Ovary (tissue), 3 donors: ENCODE measurements at regions not wholly inside any gene's neighbourhood (a gene's known extent, or its start where the extent isn't known, plus 50 kb on each side); places are given as distances from the start of the nearest gene placed in this dataset.

ENCODE experiments used
- CTCF ChIP-seq, 3 donors: fragments of 450-650 bp in 2 of 3; fragments of 200-600 bp in 1 of 3; IDR thresholded peaks; one replicate each; pipeline versions ENCODE4 v1.5.1 to v1.8.0; 2016 to 2022; ENCODE audit warnings: antibody characterized with exemption in 3 of 3, mild to moderate bottlenecking in 1 of 3
- EP300 ChIP-seq: sonication (generic); formaldehyde crosslinking; IDR thresholded peaks from one replicate; pipeline ENCODE4 v1.6.1; 2017; ENCODE audit warnings: antibody characterized with exemption
- POLR2A ChIP-seq: fragments of 450-650 bp; IDR thresholded peaks from one replicate; pipeline ENCODE4 v1.6.1; 2017; ENCODE audit warnings: antibody characterized with exemption, mild to moderate bottlenecking, moderate library complexity
- donor health status: DM: no; HTN: no; CAD: no.

GRCh38 chr13:23039266-23039935, 141.4 kb upstream of the SGCG start:
- no peak for TF ChIP-seq CTCF (IDR thresholded peaks at IDR 0.05)
- TF ChIP-seq POLR2A = no peak
- TF ChIP-seq EP300 = no peak
